ENCODE measurements at regions not wholly inside any gene's neighbourhood (a gene's known extent, or its start where the extent isn't known, plus 50 kb on each side); places are given as distances from the start of the nearest gene placed in this dataset.

DNA sequence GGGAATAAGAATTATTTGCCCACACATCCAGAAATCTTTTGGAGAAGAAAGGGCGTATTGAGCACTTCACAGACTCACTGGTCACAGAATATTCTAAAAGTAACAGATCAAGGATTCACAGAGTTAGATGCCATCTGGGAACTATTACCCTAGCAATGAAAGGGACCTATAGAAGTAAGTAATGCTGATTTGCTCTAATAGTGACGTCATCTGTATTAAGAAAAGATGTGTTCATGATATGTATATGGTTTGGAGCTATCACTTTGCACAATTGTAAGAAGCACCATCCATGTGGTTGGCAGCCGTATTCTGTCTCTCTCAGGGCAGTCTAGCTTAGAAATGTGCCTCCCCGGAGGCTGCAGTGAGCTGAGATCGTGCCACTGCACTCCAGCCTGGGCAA lies 52.8 kb upstream of the SV2C start:
- no peak for DNase-seq

DNA sequence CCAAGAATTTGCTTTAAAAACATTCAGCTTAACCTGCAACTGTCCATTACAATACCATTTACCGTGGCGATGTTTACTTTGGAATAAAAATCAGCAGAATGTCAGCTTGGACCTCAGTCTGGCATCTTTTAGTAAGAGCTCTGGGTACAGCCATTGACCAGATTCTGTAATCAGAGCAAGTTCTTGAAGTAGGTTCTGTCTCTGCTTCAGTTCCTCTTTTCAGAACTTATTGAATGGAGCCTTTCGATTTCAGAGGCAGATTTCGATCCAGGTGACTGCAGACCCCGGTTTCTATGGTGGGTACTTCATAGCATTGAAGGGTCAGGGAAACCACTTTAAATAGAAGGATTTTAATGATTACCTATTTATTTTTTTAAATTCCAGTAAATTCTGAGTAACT lies 53.4 kb upstream of the SV2C start:
- no peak for DNase-seq

DNA sequence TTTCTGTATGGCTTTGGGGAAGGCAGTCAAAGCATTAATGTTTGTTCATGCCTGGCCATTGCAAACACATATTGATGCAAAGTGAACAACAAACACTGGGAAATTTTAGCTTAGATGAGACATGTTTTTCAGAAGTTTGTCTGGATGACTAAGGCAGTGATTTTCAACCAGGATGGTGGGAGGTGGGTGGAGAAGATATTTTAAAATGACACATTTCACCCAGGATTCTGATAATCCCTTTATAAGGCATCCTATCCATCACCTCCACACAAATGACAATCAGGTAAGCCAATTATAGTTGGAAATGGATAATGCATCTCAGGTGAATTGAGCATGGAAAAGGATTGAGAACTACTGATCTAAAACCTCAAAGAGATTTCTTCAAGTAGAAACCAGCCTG lies 57.4 kb upstream of the SV2C start:
- DNase-seq = no peak

DNA sequence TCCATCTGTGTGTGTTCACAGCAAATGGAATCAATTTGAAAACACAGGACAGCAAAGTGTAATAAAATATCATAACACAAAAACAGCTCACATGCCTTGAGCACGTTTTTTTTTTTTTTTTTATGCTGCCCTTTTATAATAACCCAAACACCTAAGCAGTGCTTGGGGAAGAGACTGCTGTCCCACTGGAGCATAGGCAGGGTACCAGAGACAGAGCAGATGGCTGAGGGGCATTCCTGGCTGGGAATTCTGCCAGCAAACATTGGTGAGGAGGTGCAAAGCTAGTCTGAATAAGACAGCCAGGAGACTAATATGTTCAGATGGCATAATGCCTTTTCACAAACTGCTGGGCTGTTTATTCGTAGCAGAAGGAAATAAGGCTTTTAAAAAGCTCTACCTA lies 58.1 kb upstream of the SV2C start:
- no peak for DNase-seq

DNA sequence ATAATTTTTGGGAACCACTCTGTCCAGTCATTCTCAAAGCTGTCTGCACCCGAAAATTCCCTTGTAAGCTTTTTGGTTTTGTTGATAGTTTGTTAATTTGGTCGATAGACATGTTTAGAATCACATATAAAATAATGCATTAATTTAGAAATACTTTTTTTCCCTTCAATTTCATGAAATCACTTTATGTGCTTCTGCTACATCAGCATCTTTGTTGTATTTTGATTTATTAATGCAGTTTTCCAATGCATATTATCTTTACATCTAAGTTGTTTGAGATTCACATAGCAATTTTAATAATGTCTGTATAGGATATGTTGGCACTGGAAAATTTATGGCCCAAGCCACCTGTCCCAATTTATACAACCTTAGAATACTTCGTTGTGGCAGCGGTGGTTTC lies 60.6 kb upstream of the SV2C start:
- no peak for DNase-seq

DNA sequence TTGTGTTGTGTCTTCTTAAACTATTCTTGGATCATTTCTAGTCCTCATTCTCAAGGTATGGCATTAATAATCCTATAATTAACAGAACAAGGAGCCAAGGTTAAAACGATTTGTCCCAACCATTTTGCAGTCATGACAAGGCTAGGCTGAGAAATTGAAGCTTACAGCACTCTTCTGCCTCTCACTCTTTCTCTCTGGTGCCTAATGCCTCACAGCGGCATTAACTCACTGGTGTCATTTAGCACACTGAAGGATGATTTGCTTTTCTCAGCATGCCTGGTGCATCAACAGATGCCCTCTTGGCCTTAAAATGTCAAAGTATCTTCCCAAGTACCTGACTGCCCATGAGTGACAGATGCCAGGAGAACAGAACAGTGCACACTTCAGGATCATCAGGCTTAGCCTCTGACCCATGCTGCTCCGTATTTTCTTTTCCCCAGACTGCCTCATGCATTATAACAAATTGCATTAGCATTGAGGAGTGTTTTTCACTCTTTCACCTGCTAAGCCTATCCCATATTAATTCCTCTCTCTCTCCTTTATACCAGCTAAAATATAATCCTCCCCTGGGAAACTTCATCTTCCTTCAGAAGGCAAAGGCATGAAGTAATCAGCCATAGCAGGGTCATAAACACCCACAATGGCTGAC lies 61.1 kb upstream of the SV2C start:
- no peak for DNase-seq

DNA sequence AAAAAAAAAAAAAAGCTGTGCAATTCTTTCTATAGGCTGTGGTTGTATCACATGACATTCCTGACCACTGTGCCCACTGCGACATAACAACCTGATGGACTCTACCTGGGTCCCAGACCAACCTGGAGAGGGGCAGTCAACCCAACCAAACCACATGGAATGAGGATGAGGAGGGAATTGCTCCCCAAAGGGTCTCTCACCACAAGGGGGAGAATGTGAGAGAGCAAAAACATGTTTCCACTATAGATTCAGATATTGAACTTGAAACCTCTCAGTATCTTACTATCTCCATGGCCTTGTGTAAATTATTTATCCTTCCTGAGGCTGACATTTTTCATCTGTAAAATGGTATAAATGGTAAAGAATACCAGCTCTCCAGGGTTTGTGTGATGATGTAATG lies 66.9 kb upstream of the SV2C start:
- no peak for DNase-seq

GRCh38 chr5:76014005-76014404 lies 69.2 kb upstream of the SV2C start:
- DNase-seq = no peak

DNA sequence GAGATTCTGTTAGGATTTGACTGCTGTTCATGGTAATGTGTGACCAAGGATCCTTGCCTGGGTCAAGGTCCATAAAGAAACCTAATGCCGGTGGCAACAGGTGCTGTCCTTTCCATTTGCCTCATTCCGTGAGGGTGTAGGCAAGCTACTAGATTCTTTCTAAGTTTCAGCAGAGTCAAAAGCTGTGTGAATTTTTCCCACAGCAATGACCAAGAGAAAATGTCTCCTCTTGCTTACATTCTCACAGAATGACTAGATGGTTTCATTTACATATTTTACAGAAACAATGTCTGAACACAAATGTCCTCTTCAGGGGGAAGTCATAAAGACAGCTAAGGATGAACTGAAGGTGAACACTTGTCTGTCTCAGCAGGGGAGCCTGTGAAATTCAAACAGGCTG lies 75.3 kb upstream of the SV2C start:
- no peak for DNase-seq

GRCh38 chr5:76000582-76000981 lies 82.6 kb upstream of the SV2C start:
- no peak for DNase-seq

- no peak for DNase-seq
Observed at GRCh38 chr5:75993643-75994520, 89.3 kb upstream of the SV2C start.

DNA sequence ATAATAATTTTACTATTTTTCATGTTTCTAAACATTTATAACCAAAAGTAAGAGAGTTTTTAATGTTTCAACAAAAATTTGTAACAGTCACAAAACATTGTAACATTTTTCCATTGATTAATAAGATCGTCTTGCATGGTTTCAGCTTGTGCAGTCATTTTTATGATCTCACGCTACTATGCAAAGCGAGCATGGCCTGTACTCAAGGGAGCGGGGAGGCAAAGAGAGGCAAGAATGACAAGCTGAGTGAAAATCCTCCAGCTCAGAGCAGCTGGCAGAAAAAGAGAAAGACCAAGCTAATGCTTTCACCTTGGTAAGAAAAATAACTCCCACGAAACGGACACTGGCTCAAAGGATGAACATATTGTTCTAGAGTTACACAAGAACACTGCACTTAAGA lies 90.0 kb upstream of the SV2C start:
- no peak for DNase-seq

GRCh38 chr5:75992753-75993152 lies 90.4 kb upstream of the SV2C start:
- no peak for DNase-seq

DNA sequence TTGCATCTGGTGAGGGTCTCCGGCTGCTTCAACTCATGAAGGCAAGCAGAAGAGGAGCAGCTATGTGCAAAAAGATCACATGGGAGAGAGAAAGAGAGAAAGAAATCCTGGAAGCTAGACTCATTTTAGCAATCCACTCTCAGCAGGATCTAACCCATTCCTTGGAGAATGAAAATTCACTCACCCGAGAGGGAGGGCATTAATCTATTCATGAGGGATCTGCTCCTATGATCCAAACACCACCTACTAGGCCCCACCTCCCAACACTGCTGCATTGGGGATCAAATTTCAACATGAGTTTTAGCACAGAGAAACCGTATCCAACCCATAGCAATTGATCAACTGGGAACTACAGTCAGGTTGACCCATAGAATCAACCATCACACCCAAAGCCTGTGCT lies 98.1 kb upstream of the SV2C start:
- DNase-seq = no peak

- DNase-seq = no peak
Observed at GRCh38 chr5:75975496-75975895, 107.7 kb upstream of the SV2C start.

DNA sequence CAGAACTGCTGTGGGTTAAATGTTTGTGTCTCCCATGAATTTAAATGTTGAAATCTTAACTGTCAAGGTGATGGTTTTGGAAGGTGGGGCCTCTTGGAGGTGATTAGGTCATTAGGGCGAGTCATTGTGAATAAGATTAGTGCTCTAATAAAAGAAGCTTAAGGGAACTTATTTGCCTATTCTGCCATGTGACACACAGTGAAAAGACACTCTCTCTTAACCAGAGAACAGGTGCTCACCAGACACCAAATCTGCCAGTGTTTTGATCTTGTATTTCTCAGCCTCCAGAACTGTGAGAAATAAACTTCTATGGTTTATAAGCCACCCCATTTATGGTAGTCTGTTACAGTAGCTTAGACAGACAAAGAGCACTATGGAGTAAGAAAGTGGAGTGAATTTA lies 117.9 kb upstream of the SV2C start:
- DNase-seq = no peak

DNA sequence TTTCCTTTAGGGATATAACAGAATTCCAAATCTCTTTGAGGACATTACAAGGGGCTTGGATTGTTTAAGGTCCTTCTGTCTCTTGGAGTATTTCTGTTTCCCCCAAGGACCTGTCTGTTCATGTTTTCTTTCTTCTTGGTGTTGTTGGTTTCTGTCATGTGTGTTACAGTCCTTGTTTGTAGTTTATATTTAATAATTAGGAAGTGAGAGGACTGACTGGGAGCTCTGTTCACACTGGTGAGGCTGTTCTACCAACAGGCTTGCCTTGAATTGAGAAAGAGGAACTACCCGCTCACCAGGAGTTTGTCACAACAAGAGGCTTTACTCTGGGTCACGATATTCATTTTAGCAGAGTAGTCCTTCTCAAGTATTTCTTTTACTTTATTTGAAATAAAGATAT lies 119.2 kb upstream of the SV2C start:
- no peak for DNase-seq

DNA sequence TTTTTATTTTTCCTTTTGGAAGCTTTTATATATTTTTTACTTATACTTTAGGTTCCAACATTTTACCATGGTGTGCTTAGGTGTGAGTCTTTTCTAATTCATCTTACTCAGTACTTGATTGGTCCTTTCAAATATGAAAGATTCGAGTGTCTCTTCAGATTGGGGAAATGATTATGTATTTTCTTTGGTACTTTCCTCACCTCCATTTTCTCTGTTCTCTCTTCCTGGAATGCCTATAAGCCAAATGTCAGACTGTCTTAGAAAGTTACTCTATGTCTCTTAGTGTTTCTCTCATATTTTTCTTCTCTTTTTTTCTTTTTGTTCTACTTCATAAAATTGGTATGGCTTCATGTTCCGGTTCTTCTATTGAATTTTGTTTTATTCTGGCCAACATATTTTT lies 119.6 kb upstream of the SV2C start:
- DNase-seq = no peak

GRCh38 chr5:75961818-75962217 lies 121.4 kb upstream of the SV2C start:
- DNase-seq = no peak

DNA sequence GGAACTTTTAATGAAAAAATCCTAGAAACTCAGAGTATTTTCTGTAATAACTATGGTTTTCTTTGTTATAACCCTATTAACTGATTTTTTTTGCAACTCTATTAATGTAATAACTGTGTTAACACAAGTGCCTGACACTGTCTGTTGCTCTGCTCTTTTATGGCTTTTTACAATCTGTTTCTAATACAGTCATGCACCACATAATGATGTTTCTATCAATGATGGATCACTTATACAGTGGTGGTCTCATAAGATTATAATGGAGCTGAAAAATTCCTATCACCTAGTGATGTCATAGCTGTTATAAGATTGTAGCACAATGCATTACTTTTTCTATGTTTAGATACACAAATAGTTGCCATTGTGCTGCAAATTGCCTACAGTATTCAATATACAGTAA lies 123.1 kb upstream of the SV2C start:
- no peak for DNase-seq

DNA sequence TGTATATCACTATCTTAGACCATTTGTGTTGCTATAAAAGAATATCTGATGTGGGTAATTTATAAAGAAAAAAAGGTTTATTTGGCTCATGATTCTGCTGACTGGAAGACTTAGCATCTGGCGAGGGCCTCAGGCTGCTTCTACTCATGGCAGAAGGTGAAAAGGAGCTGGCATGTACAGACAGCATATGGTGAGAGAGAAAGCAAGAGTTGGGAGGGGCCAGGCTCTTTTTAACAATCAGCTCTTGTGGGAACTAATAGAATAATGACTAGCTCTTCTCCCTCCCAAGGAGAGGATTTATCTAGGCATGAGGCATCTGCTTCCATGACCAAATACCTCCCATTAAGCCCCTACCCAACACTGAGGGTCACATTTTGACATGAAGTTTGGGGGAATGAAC lies 130.2 kb upstream of the SV2C start:
- no peak for DNase-seq

- no peak for DNase-seq
Observed at GRCh38 chr5:75952291-75952690, 130.9 kb upstream of the SV2C start.

DNA sequence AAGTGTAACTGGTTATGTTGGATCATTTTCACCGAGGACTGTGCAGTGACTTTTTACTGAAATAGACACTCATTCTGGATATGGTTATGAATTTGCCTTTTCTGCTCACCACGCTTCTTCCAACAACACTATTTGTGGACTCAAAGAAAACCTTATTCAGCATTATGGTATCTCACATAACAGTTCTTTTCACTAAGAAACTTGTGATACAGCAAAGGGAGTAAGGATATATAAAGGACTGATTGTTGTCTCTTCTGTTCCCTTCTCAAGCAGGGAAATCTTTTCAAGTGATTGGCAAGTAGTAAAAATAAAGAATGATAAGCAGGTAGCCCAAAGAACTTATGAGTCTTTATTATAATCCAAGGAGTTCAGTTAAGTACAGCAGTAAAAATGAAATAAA lies 131.5 kb upstream of the SV2C start:
- no peak for DNase-seq

GRCh38 chr5:75951158-75951557 lies 132.0 kb upstream of the SV2C start:
- no peak for DNase-seq

GRCh38 chr5:75948438-75948837 lies 134.7 kb upstream of the SV2C start:
- DNase-seq = no peak

All from fibroblast of skin of scalp (primary cell).